ENCODE measurements at regions not wholly inside any gene's neighbourhood (a gene's known extent, or its start where the extent isn't known, plus 50 kb on each side); places are given as distances from the start of the nearest gene placed in this dataset.

- TF ChIP-seq GATA3 (IDR thresholded peaks at IDR 0.05; ENCODE audit: low read depth, low read length) (no peak), GATA2 (IDR thresholded peaks at IDR 0.05; ENCODE audit: low read depth, low read length) (no peak)
These were observed 50.7 kb upstream of the INSYN1 start for GRCh38 chr15:73803806-73804205.

GRCh38 chr15:73805504-73806089 is 52.4 kb upstream of the INSYN1 start:
- TF ChIP-seq GATA2 (IDR thresholded peaks at IDR 0.05; ENCODE audit: low read depth, low read length) (no peak), GATA3 (IDR thresholded peaks at IDR 0.05; ENCODE audit: low read depth, low read length) (no peak)

- TF ChIP-seq GATA2 (IDR thresholded peaks at IDR 0.05; ENCODE audit: low read depth, low read length) (no peak), GATA3 (IDR thresholded peaks at IDR 0.05; ENCODE audit: low read depth, low read length) (no peak)
These were observed 53.7 kb upstream of the INSYN1 start for GRCh38 chr15:73806698-73807483.

- TF ChIP-seq GATA3 (IDR thresholded peaks at IDR 0.05; ENCODE audit: low read depth, low read length) (no peak), GATA2 (IDR thresholded peaks at IDR 0.05; ENCODE audit: low read depth, low read length) (no peak)
These were observed 54.7 kb upstream of the INSYN1 start for GRCh38 chr15:73807865-73808264.

- TF ChIP-seq GATA2 (IDR thresholded peaks at IDR 0.05; ENCODE audit: low read depth, low read length) (no peak), GATA3 (IDR thresholded peaks at IDR 0.05; ENCODE audit: low read depth, low read length) (no peak)
These were observed 56.8 kb upstream of the INSYN1 start for GRCh38 chr15:73809728-73810501.

- TF ChIP-seq GATA3 (IDR thresholded peaks at IDR 0.05; ENCODE audit: low read depth, low read length) (no peak), GATA2 (IDR thresholded peaks at IDR 0.05; ENCODE audit: low read depth, low read length) (no peak)
These were observed 59.8 kb upstream of the INSYN1 start for GRCh38 chr15:73812806-73813465.

- no peak for TF ChIP-seq GATA3 (IDR thresholded peaks at IDR 0.05; ENCODE audit: low read depth, low read length)
- TF ChIP-seq GATA2 (IDR thresholded peaks at IDR 0.05; ENCODE audit: low read depth, low read length): no peak
These were observed 59.8 kb upstream of the TBC1D21 start for GRCh38 chr15:73813589-73813988.

- TF ChIP-seq GATA3 (IDR thresholded peaks at IDR 0.05; ENCODE audit: low read depth, low read length) (no peak), GATA2 (IDR thresholded peaks at IDR 0.05; ENCODE audit: low read depth, low read length) (peak; percentile 77)
These were observed 54.9 kb upstream of the TBC1D21 start for GRCh38 chr15:73818308-73818985.

- no peak for TF ChIP-seq GATA3 (IDR thresholded peaks at IDR 0.05; ENCODE audit: low read depth, low read length)
- no peak for TF ChIP-seq GATA2 (IDR thresholded peaks at IDR 0.05; ENCODE audit: low read depth, low read length)
These were observed 52.2 kb upstream of the TBC1D21 start for GRCh38 chr15:73821181-73821580.

GRCh38 chr15:73822998-73823397 is 50.4 kb upstream of the TBC1D21 start:
- no peak for TF ChIP-seq GATA3 (IDR thresholded peaks at IDR 0.05; ENCODE audit: low read depth, low read length)

All from SH-SY5Y (cell line).